B cell (primary cell): ENCODE measurements at regions not wholly inside any gene's neighbourhood (a gene's known extent, or its start where the extent isn't known, plus 50 kb on each side); places are given as distances from the start of the nearest gene placed in this dataset.

Source experiments
- ATAC-seq: fragments of 200-7000 bp; cut with Tn5 transposase; one replicate; pipeline ENCODE4 v1.10.0; 2021; ENCODE audit warnings: low read depth, mild to moderate bottlenecking, moderate number of reproducible peaks, moderate library complexity
- CTCF ChIA-PET: fragments of 350-600 bp; sonication (Branson Sonifier 250); formaldehyde crosslinking; loops from one replicate; lab custom pipeline; 2021; ENCODE audit warnings: antibody characterized with exemption, inconsistent platforms; lab: Charles Lee
- POLR2A ChIA-PET: fragments of 350-600 bp; sonication (Branson Sonifier 250); formaldehyde crosslinking; loops from one replicate; lab custom pipeline; 2021; ENCODE audit warnings: antibody characterized with exemption; lab: Charles Lee
- DNase-seq: peaks from one replicate; pipeline ENCODE4 v3.0.0; 2013
- H2AFZ ChIP-seq: 2 replicates; pipeline ENCODE4 v1.6.1; 2012; ENCODE audit warnings: mild to moderate bottlenecking, low read depth, low read length; ENCODE audit not compliant: insufficient read depth, poor library complexity, severe bottlenecking
- H3K27ac ChIP-seq, 2 donors: 1 replicate in 1 of 2; 2 replicates in 1 of 2; pipeline ENCODE4 v1.5.1; 2012 to 2013; ENCODE audit warnings: low read length in 2 of 2, mild to moderate bottlenecking in 2 of 2, moderate library complexity in 1 of 2
- H3K27me3 ChIP-seq, 4 experiments: fragments of 200-600 bp in 1 of 4; sonication (generic) in 1 of 4; replicated peaks in 1 of 4; 1 replicate in 2 of 4; 2 replicates in 2 of 4; pipeline versions ENCODE4 v1.6.1 to v1.7.0; 2013 to 2016; ENCODE audit warnings: low read length in 3 of 4, mild to moderate bottlenecking in 2 of 4, mixed read lengths in 1 of 4, moderate library complexity in 1 of 4; ENCODE audit not compliant: insufficient read depth in 4 of 4, control insufficient read depth in 3 of 4; ENCODE audit errors: control extremely low read depth in 1 of 4
- H3K36me3 ChIP-seq, 2 experiments: replicated peaks in 1 of 2; 1 replicate in 1 of 2; 2 replicates in 1 of 2; pipeline versions ENCODE4 v1.6.1 to v1.7.1; 2013; ENCODE audit warnings: low read length in 1 of 2; ENCODE audit not compliant: insufficient read depth in 2 of 2, control insufficient read depth in 1 of 2; ENCODE audit errors: control extremely low read depth in 1 of 2, extremely low read depth in 1 of 2
- H3K4me1 ChIP-seq, 2 donors: fragments of 200-600 bp in 1 of 2; sonication (generic) in 1 of 2; 1 replicate in 1 of 2; 2 replicates in 1 of 2; pipeline versions ENCODE4 v1.5.1 to v1.6.1; 2013 to 2017; ENCODE audit warnings: low read length in 2 of 2; ENCODE audit not compliant: control insufficient read depth in 2 of 2, insufficient read depth in 2 of 2
- H3K4me2 ChIP-seq: replicated peaks from 2 replicates; pipeline ENCODE3; 2012; ENCODE audit warnings: mild to moderate bottlenecking, low read depth, low read length; ENCODE audit not compliant: poor library complexity, severe bottlenecking
- H3K4me3 ChIP-seq, 5 experiments: fragments of 200-600 bp in 1 of 5; sonication (generic) in 1 of 5; 1 replicate in 3 of 5; 2 replicates in 2 of 5; pipeline versions ENCODE4 v1.5.1 to v1.7.0; 2011 to 2016; ENCODE audit warnings: low read length in 4 of 5, mild to moderate bottlenecking in 4 of 5, low read depth in 2 of 5, control low read depth in 1 of 5, moderate library complexity in 1 of 5; ENCODE audit not compliant: insufficient read depth in 1 of 5; ENCODE audit errors: control extremely low read depth in 1 of 5, extremely low read depth in 1 of 5
- H3K79me2 ChIP-seq: fragments of 200-600 bp; sonication (generic); one replicate; pipeline ENCODE4 v1.6.0; 2016; ENCODE audit warnings: low read length; ENCODE audit not compliant: control insufficient read depth, insufficient read depth
- H3K9ac ChIP-seq: fragments of 200-600 bp; sonication (generic); 2 replicates; pipeline ENCODE4 v1.6.1; 2017; ENCODE audit warnings: mild to moderate bottlenecking, low read length, moderate library complexity
- H3K9me3 ChIP-seq, 3 donors: one replicate each; pipeline versions ENCODE4 v1.6.1 to v1.7.1; 2013; ENCODE audit warnings: low read length in 2 of 3; ENCODE audit not compliant: control insufficient read depth in 2 of 3, insufficient read depth in 1 of 3; ENCODE audit errors: control extremely low read depth in 1 of 3
- H4K20me1 ChIP-seq: 2 replicates; pipeline ENCODE4 v1.6.0; 2012; ENCODE audit warnings: mild to moderate bottlenecking, low read length; ENCODE audit not compliant: insufficient read depth, control insufficient read depth, poor library complexity, severe bottlenecking
- H3K27ac Mint-ChIP-seq: one replicate; pipeline ENCODE4 v1.8.0; 2021; ENCODE audit warnings: mixed read lengths
- H3K27me3 Mint-ChIP-seq: one replicate; pipeline ENCODE4 v1.8.0; 2021; ENCODE audit warnings: mixed read lengths
- H3K4me1 Mint-ChIP-seq: one replicate; pipeline ENCODE4 v1.8.0; 2021; ENCODE audit warnings: mixed read lengths
- H3K4me3 Mint-ChIP-seq: one replicate; pipeline ENCODE4 v1.8.0; 2021; ENCODE audit warnings: mixed read lengths
- H3K9me3 Mint-ChIP-seq: one replicate; pipeline ENCODE4 v1.8.0; 2022; ENCODE audit warnings: mixed read lengths; ENCODE audit not compliant: insufficient read depth
- CTCF ChIP-seq: fragments of 200-600 bp; IDR thresholded peaks from one replicate; pipeline ENCODE4 v1.8.0; 2022; ENCODE audit warnings: antibody characterized with exemption, mild to moderate bottlenecking
- EZH2 ChIP-seq: IDR thresholded peaks from 2 replicates; pipeline ENCODE4 v1.6.1; 2012; ENCODE audit warnings: borderline replicate concordance, low read depth, mild to moderate bottlenecking, moderate library complexity, low read length; ENCODE audit not compliant: insufficient read depth, poor library complexity, severe bottlenecking
- whole genome bisulfite sequencing: methylation state at CpG from one replicate; pipeline ENCODE4 v1.1.5; 2013; ENCODE audit warnings: missing lambda C conversion rate; ENCODE audit not compliant: insufficient coverage; 5-methylcytosine and 5-hydroxymethylcytosine counted together
- intact Hi-C: fragments of 100-400 bp; cut with micrococcal nuclease; formaldehyde crosslinking; loops from one replicate; pipeline ENCODE4 v1.10.0; 2022

- ATAC-seq (no peak), DNase-seq (no peak)
- ChIA-PET POLR2A (no interaction called here), CTCF (no interaction called here)
- 100% methylated on average over 1 of the region's 5 CpGs for WGBS
- H3K4me1 Mint-ChIP-seq: peaks cover 2% of the 10 kb centered on the region
- Histone ChIP-seq H3K27me3 (no peaks in the 10 kb centered on the region), H3K4me3 (no peak overlapping the region), H3K9me3 (peaks cover 0 to 2% (median 0%) of the 10 kb centered on the region in 3 donors), H3K9ac (no peak overlapping the region), H3K36me3 (no peaks in the 10 kb centered on the region), H4K20me1 (no peaks in the 10 kb centered on the region), H3K79me2 (no peaks in the 10 kb centered on the region), H3K27ac (no peak overlapping the region), H3K4me1 (no peaks in the 10 kb centered on the region), H2AFZ (no peak overlapping the region), H3K4me2 (no peak overlapping the region)
- no peak overlapping the region for H3K4me3 Mint-ChIP-seq
- intact Hi-C loops: no loop called here
- H3K27me3 Mint-ChIP-seq: no peaks in the 10 kb centered on the region
- no peak overlapping the region for H3K27ac Mint-ChIP-seq
- no peaks in the 10 kb centered on the region for H3K9me3 Mint-ChIP-seq
- TF ChIP-seq CTCF (no peak), EZH2 (no peak)
Measured at GRCh38 chr2:43081131-43081765, 145.2 kb downstream of the ZFP36L2 start.

- H3K9ac ChIP-seq: no peak overlapping the region
Measured at GRCh38 chr2:43080571-43081021, 145.8 kb downstream of the ZFP36L2 start.

More at GRCh38 chr2:43080571-43081021, 145.8 kb downstream of the ZFP36L2 start:
- DNase-seq: no peak
- peaks cover 2% of the 10 kb centered on the region for H3K4me1 Mint-ChIP-seq
- POLR2A ChIA-PET: no interaction called here
- ATAC-seq: no peak
- H3K27me3 Mint-ChIP-seq: no peaks in the 10 kb centered on the region
- H3K27me3 ChIP-seq: no peaks in the 10 kb centered on the region
- no peak overlapping the region for H3K4me3 ChIP-seq
- intact Hi-C loops: no loop called here
- H3K9me3 ChIP-seq: peaks cover 0 to 2% (median 0%) of the 10 kb centered on the region in 3 donors
- TF ChIP-seq CTCF: no peak
- no peak for TF ChIP-seq EZH2
- no peaks in the 10 kb centered on the region for H4K20me1 ChIP-seq
- H3K9me3 Mint-ChIP-seq: no peaks in the 10 kb centered on the region
- no peak overlapping the region for H3K27ac ChIP-seq
- H3K4me2 ChIP-seq: no peak overlapping the region
- WGBS: 98% methylated on average over 11 of the region's 11 CpGs
- H3K27ac Mint-ChIP-seq: no peak overlapping the region
- H3K4me1 ChIP-seq: no peaks in the 10 kb centered on the region
- H2AFZ ChIP-seq: no peak overlapping the region
- H3K79me2 ChIP-seq: no peaks in the 10 kb centered on the region
- no peak overlapping the region for H3K4me3 Mint-ChIP-seq
- no peaks in the 10 kb centered on the region for H3K36me3 ChIP-seq
- CTCF ChIA-PET: interaction anchor here (0.6 kb wide), 1 partner anchor 152 kb away, joined by 3 read pairs; no protein-coding TSS in a partner anchor
